Caco-2 (cell line): ENCODE measurements at regions not wholly inside any gene's neighbourhood (a gene's known extent, or its start where the extent isn't known, plus 50 kb on each side); places are given as distances from the start of the nearest gene placed in this dataset.

Experiments
- BruUV-seq: library from RNA; stranded (reverse); fragments of 400-500 nt; replicated peaks from 2 replicates; lab custom pipeline; 2021; lab: Mats Ljungman, UMichigan
- CTCF ChIA-PET: fragments of 300-600 bp; sonication (Branson Sonifier 250); formaldehyde crosslinking; loops from one replicate; lab custom pipeline; 2022; ENCODE audit warnings: antibody characterized with exemption; lab: Charles Lee
- POLR2A ChIA-PET: fragments of 300-600 bp; sonication (Branson Sonifier 250); formaldehyde crosslinking; loops from one replicate; lab custom pipeline; 2022; ENCODE audit warnings: antibody characterized with exemption; lab: Charles Lee
- DNase-seq, 2 experiments: peaks; one replicate each; pipeline versions ENCODE4 v3.0.0 to v3.0.0-alpha.2; 2020 to 2022
- H3K27me3 ChIP-seq: replicated peaks from 2 replicates; pipeline ENCODE4 v1.6.0; 2011; ENCODE audit warnings: low read length; ENCODE audit not compliant: control insufficient read depth, insufficient read depth
- H3K36me3 ChIP-seq: 2 replicates; pipeline ENCODE4 v1.5.1; 2011; ENCODE audit warnings: low read length; ENCODE audit not compliant: control insufficient read depth, insufficient read depth
- H3K4me1 ChIP-seq: fragments of 250-450 bp; sonication (Bioruptor Pico); 2 replicates; pipeline ENCODE4 v1.5.1; 2020; ENCODE audit warnings: mild to moderate bottlenecking
- H3K4me3 ChIP-seq: 2 replicates; pipeline ENCODE4 v1.5.1; 2011; ENCODE audit warnings: low read depth, mild to moderate bottlenecking, control low read depth, low read length
- H3K9me3 ChIP-seq: fragments of 250-450 bp; sonication (Bioruptor Pico); 2 replicates; pipeline ENCODE4 v1.5.1; 2020; ENCODE audit warnings: mild to moderate bottlenecking, moderate library complexity
- H3K27ac Mint-ChIP-seq: one replicate; pipeline ENCODE4 v1.8.0; 2022; ENCODE audit warnings: mixed read lengths; ENCODE audit not compliant: unreplicated experiment
- H3K27me3 Mint-ChIP-seq: one replicate; pipeline ENCODE4 v1.8.0; 2022; ENCODE audit warnings: mixed read lengths; ENCODE audit not compliant: insufficient read depth, unreplicated experiment
- H3K36me3 Mint-ChIP-seq: one replicate; pipeline ENCODE4 v1.8.0; 2022; ENCODE audit warnings: mild to moderate bottlenecking, mixed read lengths; ENCODE audit not compliant: insufficient read depth, unreplicated experiment
- H3K4me1 Mint-ChIP-seq: one replicate; pipeline ENCODE4 v1.8.0; 2022; ENCODE audit warnings: low read depth, mixed read lengths; ENCODE audit not compliant: unreplicated experiment
- H3K4me3 Mint-ChIP-seq: one replicate; pipeline ENCODE4 v1.8.0; 2022; ENCODE audit warnings: mild to moderate bottlenecking, moderate library complexity, mixed read lengths; ENCODE audit not compliant: unreplicated experiment
- H3K9me3 Mint-ChIP-seq: one replicate; pipeline ENCODE4 v1.8.0; 2022; ENCODE audit warnings: mixed read lengths; ENCODE audit not compliant: unreplicated experiment
- intact Hi-C: fragments of 100-400 bp; cut with micrococcal nuclease; formaldehyde crosslinking; loops from one replicate; pipeline ENCODE4 v1.10.0; 2022; ENCODE audit not compliant: unreplicated experiment
- TF ChIP-seq, protein P1 (sequence below), 2 experiments: fragments of 200-600 bp in 1 of 2; IDR thresholded peaks; 1 replicate in 1 of 2; 2 replicates in 1 of 2; pipeline versions ENCODE4 v1.5.1 to v1.8.0; 2011 to 2022; ENCODE audit warnings: antibody characterized with exemption in 1 of 2, control low read depth in 1 of 2, inconsistent platforms in 1 of 2, low read depth in 1 of 2, low read length in 1 of 2, mild to moderate bottlenecking in 1 of 2, moderate library complexity in 1 of 2; ENCODE audit not compliant: insufficient read depth in 1 of 2, severe bottlenecking in 1 of 2, unreplicated experiment in 1 of 2

DNA sequence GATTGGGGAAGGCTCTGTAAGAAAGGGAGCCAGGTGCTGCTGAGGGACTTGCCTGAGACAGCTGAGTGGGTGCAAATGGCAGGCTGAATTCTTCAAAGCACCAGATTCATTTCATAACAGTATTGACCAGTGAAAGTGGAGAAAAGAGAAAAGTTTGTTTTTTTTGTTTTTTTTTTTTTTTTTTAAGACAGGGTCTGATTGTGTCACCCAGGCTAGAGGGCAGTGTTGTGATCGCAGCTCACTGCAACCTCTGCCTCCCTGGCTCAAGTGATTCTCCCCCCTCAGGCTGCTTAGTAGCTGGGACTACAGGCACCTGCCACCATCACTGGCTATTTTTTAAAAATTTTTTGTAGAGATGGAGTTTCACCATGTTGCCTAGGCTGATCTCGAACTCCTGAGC lies 494.0 kb downstream of the MIAT start:
- Mint-ChIP-seq H3K36me3 (no peaks in the 10 kb centered on the region), H3K27ac (no peak overlapping the region), H3K9me3 (no peaks in the 10 kb centered on the region), H3K27me3 (no peaks in the 10 kb centered on the region), H3K4me3 (no peak overlapping the region), H3K4me1 (no peaks in the 10 kb centered on the region)
- TF ChIP-seq, protein P1, sequence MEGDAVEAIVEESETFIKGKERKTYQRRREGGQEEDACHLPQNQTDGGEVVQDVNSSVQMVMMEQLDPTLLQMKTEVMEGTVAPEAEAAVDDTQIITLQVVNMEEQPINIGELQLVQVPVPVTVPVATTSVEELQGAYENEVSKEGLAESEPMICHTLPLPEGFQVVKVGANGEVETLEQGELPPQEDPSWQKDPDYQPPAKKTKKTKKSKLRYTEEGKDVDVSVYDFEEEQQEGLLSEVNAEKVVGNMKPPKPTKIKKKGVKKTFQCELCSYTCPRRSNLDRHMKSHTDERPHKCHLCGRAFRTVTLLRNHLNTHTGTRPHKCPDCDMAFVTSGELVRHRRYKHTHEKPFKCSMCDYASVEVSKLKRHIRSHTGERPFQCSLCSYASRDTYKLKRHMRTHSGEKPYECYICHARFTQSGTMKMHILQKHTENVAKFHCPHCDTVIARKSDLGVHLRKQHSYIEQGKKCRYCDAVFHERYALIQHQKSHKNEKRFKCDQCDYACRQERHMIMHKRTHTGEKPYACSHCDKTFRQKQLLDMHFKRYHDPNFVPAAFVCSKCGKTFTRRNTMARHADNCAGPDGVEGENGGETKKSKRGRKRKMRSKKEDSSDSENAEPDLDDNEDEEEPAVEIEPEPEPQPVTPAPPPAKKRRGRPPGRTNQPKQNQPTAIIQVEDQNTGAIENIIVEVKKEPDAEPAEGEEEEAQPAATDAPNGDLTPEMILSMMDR (IDR thresholded peaks at IDR 0.05; ENCODE audit: insufficient read depth in 1 of 2, low read depth in 1 of 2, low read length in 1 of 2, severe bottlenecking in 1 of 2, unreplicated experiment in 1 of 2), result peak in 1 of 2 experiments; percentile 10
- no peaks in the 10 kb centered on the region for H3K36me3 ChIP-seq
- no peaks in the 10 kb centered on the region for H3K9me3 ChIP-seq
- peak in 1 of 2 experiments; percentile 11 for DNase-seq
- POLR2A ChIA-PET, result no interaction called here
- CTCF ChIA-PET, result interaction anchor here (0.7 kb wide), 1 partner anchor 19 kb away, joined by 3 read pairs; no protein-coding TSS in a partner anchor
- peaks cover 8% of the 10 kb centered on the region for H3K4me1 ChIP-seq
- intact Hi-C loops, result no loop called here
- BruUV-seq, result no TSS peak
- no peaks in the 10 kb centered on the region for H3K27me3 ChIP-seq
- no peak overlapping the region for H3K4me3 ChIP-seq

DNA sequence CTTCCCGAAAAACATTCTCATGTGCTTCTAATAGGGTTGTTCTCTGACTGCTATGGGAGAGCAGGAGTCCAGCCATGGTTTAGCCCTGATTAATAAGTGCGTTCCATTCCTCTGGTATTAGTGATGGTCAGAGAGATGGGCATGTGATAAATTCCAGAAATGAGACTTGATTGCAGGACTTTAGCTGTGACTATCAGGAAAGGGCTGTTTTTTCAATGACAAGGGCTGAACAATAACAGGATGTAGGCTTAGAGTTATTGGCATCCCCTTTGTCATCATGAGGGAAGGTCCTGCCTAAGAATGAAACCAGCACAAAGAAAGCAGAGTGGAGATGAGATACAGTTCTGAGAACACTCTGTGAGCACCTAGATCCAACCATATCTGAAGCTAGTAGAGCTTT lies 494.6 kb downstream of the MIAT start:
- no peaks in the 10 kb centered on the region for H3K9me3 Mint-ChIP-seq
- H3K36me3 ChIP-seq, result no peaks in the 10 kb centered on the region
- CTCF ChIA-PET, result no interaction called here
- BruUV-seq, result no TSS peak
- no peak overlapping the region for H3K4me3 Mint-ChIP-seq
- TF ChIP-seq, protein P1 (IDR thresholded peaks at IDR 0.05; ENCODE audit: insufficient read depth in 1 of 2, low read depth in 1 of 2, low read length in 1 of 2, severe bottlenecking in 1 of 2, unreplicated experiment in 1 of 2), result no peak
- intact Hi-C loops, result no loop called here
- no peaks in the 10 kb centered on the region for H3K27me3 ChIP-seq
- no peaks in the 10 kb centered on the region for H3K4me1 Mint-ChIP-seq
- no peaks in the 10 kb centered on the region for H3K27me3 Mint-ChIP-seq
- H3K27ac Mint-ChIP-seq, result no peak overlapping the region
- H3K9me3 ChIP-seq, result no peaks in the 10 kb centered on the region
- H3K4me3 ChIP-seq, result no peak overlapping the region
- POLR2A ChIA-PET, result no interaction called here
- no peaks in the 10 kb centered on the region for H3K36me3 Mint-ChIP-seq
- peaks cover 8% of the 10 kb centered on the region for H3K4me1 ChIP-seq
- no peak for DNase-seq

DNA sequence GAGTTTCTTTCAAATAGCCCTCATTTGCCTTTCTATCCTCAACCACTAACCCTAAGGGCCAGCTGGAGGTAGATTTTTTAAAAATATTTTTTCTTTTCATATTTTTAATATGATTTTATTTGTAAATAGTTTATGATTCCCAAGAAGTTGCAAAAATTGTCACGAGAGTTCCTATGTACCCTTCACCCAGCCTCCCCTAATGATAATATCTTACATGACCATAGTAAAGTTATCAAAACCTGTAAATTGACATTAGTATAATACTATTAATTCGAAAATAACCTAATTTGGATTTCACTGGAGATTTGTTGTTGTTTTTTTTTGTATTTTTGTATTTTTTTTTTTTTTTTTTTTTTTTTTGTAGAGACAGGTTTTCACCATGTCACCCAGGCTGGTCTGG lies 495.5 kb downstream of the MIAT start:
- BruUV-seq, result no TSS peak
- no peaks in the 10 kb centered on the region for H3K4me1 Mint-ChIP-seq
- no peak overlapping the region for H3K4me3 Mint-ChIP-seq
- Histone ChIP-seq H3K36me3 (no peaks in the 10 kb centered on the region), H3K27me3 (no peaks in the 10 kb centered on the region), H3K4me1 (peaks cover 8% of the 10 kb centered on the region), H3K4me3 (no peak overlapping the region), H3K9me3 (no peaks in the 10 kb centered on the region)
- no peak overlapping the region for H3K27ac Mint-ChIP-seq
- TF ChIP-seq, protein P1 (IDR thresholded peaks at IDR 0.05; ENCODE audit: insufficient read depth in 1 of 2, low read depth in 1 of 2, low read length in 1 of 2, severe bottlenecking in 1 of 2, unreplicated experiment in 1 of 2), result no peak
- intact Hi-C loops, result no loop called here
- no peak for DNase-seq
- POLR2A ChIA-PET, result no interaction called here
- no peaks in the 10 kb centered on the region for H3K27me3 Mint-ChIP-seq
- no peaks in the 10 kb centered on the region for H3K9me3 Mint-ChIP-seq
- no peaks in the 10 kb centered on the region for H3K36me3 Mint-ChIP-seq
- CTCF ChIA-PET, result no interaction called here
